ENCODE measurements at regions not wholly inside any gene's neighbourhood (a gene's known extent, or its start where the extent isn't known, plus 50 kb on each side); places are given as distances from the start of the nearest gene placed in this dataset.

DNA sequence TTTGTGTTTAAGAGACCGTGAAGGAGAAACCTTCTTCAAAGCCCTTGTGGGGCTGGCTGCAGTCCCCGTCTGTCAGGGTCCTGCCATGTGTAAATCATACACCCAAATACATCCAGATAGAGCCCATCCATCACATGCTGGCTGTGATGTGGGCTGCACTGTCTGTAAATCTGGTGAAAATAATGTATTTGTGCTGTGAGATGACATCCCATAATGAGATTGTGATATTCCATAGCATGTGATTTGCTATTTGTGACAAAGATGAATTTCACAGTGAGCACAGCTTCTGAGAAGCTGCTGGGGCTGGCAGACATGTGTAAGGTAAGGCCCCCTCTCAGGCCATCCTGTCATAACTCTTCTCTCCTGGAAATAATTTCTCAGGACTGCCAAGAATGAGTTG is 114.3 kb upstream of the MB21D2 start:
- no peak overlapping the region for H2AFZ ChIP-seq (ENCODE audit: low read length)
- no peaks in the 10 kb centered on the region for H3K79me2 ChIP-seq (ENCODE audit: control insufficient read depth in 1 of 2, insufficient read depth in 2 of 2, low read length in 2 of 2)
- H3K23me2 ChIP-seq (ENCODE audit: low read depth, low read length): no peaks in the 10 kb centered on the region
- H3K9ac ChIP-seq (replicated peaks in 1 of 4; ENCODE audit: extremely low read depth in 1 of 4, low read depth in 3 of 4, low read length in 3 of 4): no peak overlapping the region
- 91% methylated on average over 2 of the region's 2 CpGs; no CpG with 5 or more reads in 1 of the 2 experiments for WGBS, 2 experiments (ENCODE audit: extremely low coverage in 1 of 2, insufficient coverage in 1 of 2, insufficient read length in 1 of 2, insufficient replicate concordance in 2 of 2, low coverage in 1 of 2, low lambda C conversion rate in 2 of 2, missing lambda C conversion rate in 1 of 2)
- H4K20me1 ChIP-seq (replicated peaks in 1 of 2; ENCODE audit: control insufficient read depth in 1 of 2, insufficient read depth in 2 of 2, low read length in 2 of 2): no peaks in the 10 kb centered on the region
- no peaks in the 10 kb centered on the region for H3K79me1 ChIP-seq (ENCODE audit: low read depth, low read length)
- H2AK5ac ChIP-seq (ENCODE audit: low read depth, low read length): no peak overlapping the region
- no peak overlapping the region for H3K4me3 ChIP-seq (ENCODE audit: extremely low read depth in 1 of 4, insufficient read depth in 2 of 4, low read depth in 3 of 4, low read length in 4 of 4)
- no peak overlapping the region for H3K4me2 ChIP-seq (ENCODE audit: insufficient read depth in 1 of 2, low read depth in 2 of 2, low read length in 2 of 2)
- no peak overlapping the region for H4K5ac ChIP-seq (ENCODE audit: insufficient read length, low read depth, low read length)
- no peaks in the 10 kb centered on the region for H3K36me3 ChIP-seq (ENCODE audit: control insufficient read depth in 2 of 4, insufficient read depth in 4 of 4, low read length in 3 of 4)
- H2BK20ac ChIP-seq (ENCODE audit: low read length): no peak overlapping the region
- FAIRE-seq: no peak
- H2BK15ac ChIP-seq (ENCODE audit: low read length): no peak overlapping the region
- H3K4me1 ChIP-seq (replicated peaks in 1 of 4; ENCODE audit: control insufficient read depth in 3 of 4, insufficient read depth in 4 of 4, low read length in 3 of 4): peaks cover 0 to 6% (median 0%) of the 10 kb centered on the region in 4 experiments; a peak in 2 of 7 replicates
- ChIA-PET CTCF (ENCODE audit: partially characterized antibody) (interaction anchor here (2.5 kb wide), 1 partner anchor 10 kb away, joined by 11 read pairs; no protein-coding TSS in a partner anchor), POLR2A (ENCODE audit: partially characterized antibody) (no interaction called here)
- H3K9me3 ChIP-seq (ENCODE audit: insufficient read depth in 2 of 2, low read depth in 1 of 2, low read length in 1 of 2): no peaks in the 10 kb centered on the region
- H2BK120ac ChIP-seq (replicated peaks; ENCODE audit: low read depth, low read length): no peak overlapping the region
- no peak overlapping the region for H3K14ac ChIP-seq (ENCODE audit: insufficient read length)
- H4K8ac ChIP-seq (ENCODE audit: extremely low read depth, insufficient read depth, low read length): no peak overlapping the region
- H2BK12ac ChIP-seq (ENCODE audit: low read depth, low read length): no peak overlapping the region
- H3K56ac ChIP-seq (replicated peaks; ENCODE audit: insufficient read length, low read depth, low read length): no peak overlapping the region
- H3K27me3 ChIP-seq (replicated peaks in 1 of 4; ENCODE audit: control insufficient read depth in 3 of 4, extremely low read depth in 1 of 4, insufficient read depth in 3 of 4, low read length in 3 of 4): no peaks in the 10 kb centered on the region
- H3K23ac ChIP-seq (ENCODE audit: insufficient read length): no peak overlapping the region
- no peak overlapping the region for H2BK5ac ChIP-seq (ENCODE audit: low read depth, low read length)
- no peak overlapping the region for H4K91ac ChIP-seq (replicated peaks; ENCODE audit: insufficient read length, low read length)
- no peak overlapping the region for H3K27ac ChIP-seq (ENCODE audit: low read depth, low read length)
- H3K4ac ChIP-seq (replicated peaks; ENCODE audit: insufficient read length, low read depth, low read length): no peak overlapping the region
- H3K18ac ChIP-seq (ENCODE audit: extremely low read depth, low read length): no peak overlapping the region
- no peak for DNase-seq (ENCODE audit: low read depth in 1 of 2, low spot score in 2 of 2)
- TF ChIP-seq KDM1A (IDR thresholded peaks at IDR 0.05; ENCODE audit: borderline replicate concordance, low read length) (no peak), CBX8 (IDR thresholded peaks at IDR 0.05; ENCODE audit: borderline replicate concordance, low read depth, low read length) (no peak), TAF1 (IDR thresholded peaks at IDR 0.05; ENCODE audit: low read depth, low read length) (no peak), ZNF274 (IDR thresholded peaks at IDR 0.05; ENCODE audit: borderline replicate concordance, extremely low read depth, low read length) (no peak), GABPA (IDR thresholded peaks at IDR 0.05; ENCODE audit: borderline replicate concordance, insufficient read depth, low read length) (no peak), SAP30 (IDR thresholded peaks at IDR 0.05; ENCODE audit: insufficient read depth, insufficient replicate concordance, low read length) (no peak), TBP (IDR thresholded peaks at IDR 0.05; ENCODE audit: low read depth, low read length) (no peak), POLR2AphosphoS5 (IDR thresholded peaks at IDR 0.05; ENCODE audit: low read depth, low read length) (no peak), RBBP5 (IDR thresholded peaks at IDR 0.05; ENCODE audit: borderline replicate concordance, low read depth, low read length) (no peak), NRF1 (IDR thresholded peaks at IDR 0.05; ENCODE audit: low read depth, low read length) (no peak), PHF8 (conservative IDR thresholded peaks at IDR 0.05; ENCODE audit: low read depth, low read length) (no peak), SUZ12 (IDR thresholded peaks at IDR 0.05; ENCODE audit: low read length) (no peak), FOSL1 (IDR thresholded peaks at IDR 0.05; ENCODE audit: insufficient read depth, low read depth, low read length) (no peak), SIRT6 (IDR thresholded peaks at IDR 0.05; ENCODE audit: low read length) (no peak), EZH2 (IDR thresholded peaks at IDR 0.05; ENCODE audit: low read depth, low read length, severe bottlenecking) (no peak), CREB1 (IDR thresholded peaks at IDR 0.05) (no peak)
